HG03521 (cell line): ENCODE measurements at regions not wholly inside any gene's neighbourhood (a gene's known extent, or its start where the extent isn't known, plus 50 kb on each side); places are given as distances from the start of the nearest gene placed in this dataset.

ENCODE experiments used
- ATAC-seq: cut with Tn5 transposase; IDR thresholded peaks from one replicate; pipeline ENCODE4 v1.9.1; 2021; ENCODE audit warnings: mild to moderate bottlenecking, moderate library complexity; ENCODE audit not compliant: unreplicated experiment

GRCh38 chr10:44593952-44594351, 209.1 kb upstream of the CXCL12 start:
- ATAC-seq = no peak

GRCh38 chr10:44607116-44607515, 222.2 kb upstream of the CXCL12 start:
- ATAC-seq = no peak

- no peak for ATAC-seq
Measured at GRCh38 chr10:44618910-44619309, 234.0 kb upstream of the CXCL12 start.

- ATAC-seq = no peak
Measured at GRCh38 chr10:44619521-44619920, 234.6 kb upstream of the CXCL12 start.

- ATAC-seq = no peak
Measured at GRCh38 chr10:44619975-44620374, 235.1 kb upstream of the CXCL12 start.

GRCh38 chr10:44627591-44628354, 242.9 kb upstream of the CXCL12 start:
- ATAC-seq = no peak

- ATAC-seq = no peak
Measured at GRCh38 chr10:44628921-44629320, 244.0 kb upstream of the CXCL12 start.

- ATAC-seq = no peak
Measured at GRCh38 chr10:44635176-44635575, 250.3 kb upstream of the CXCL12 start.

- ATAC-seq = no peak
Measured at GRCh38 chr10:44636625-44637024, 251.7 kb upstream of the CXCL12 start.

- no peak for ATAC-seq
Measured at GRCh38 chr10:44640429-44640828, 255.5 kb upstream of the CXCL12 start.

- no peak for ATAC-seq
Measured at GRCh38 chr10:44647473-44647872, 262.6 kb upstream of the CXCL12 start.

GRCh38 chr10:44647877-44648542, 263.1 kb upstream of the CXCL12 start:
- ATAC-seq = peak; percentile 63

GRCh38 chr10:44650691-44651661, 260.2 kb upstream of the TMEM72 start:
- no peak for ATAC-seq

- ATAC-seq = no peak
Measured at GRCh38 chr10:44651834-44652233, 259.3 kb upstream of the TMEM72 start.

GRCh38 chr10:44659320-44659719, 251.8 kb upstream of the TMEM72 start:
- no peak for ATAC-seq

GRCh38 chr10:44660271-44660670, 250.9 kb upstream of the TMEM72 start:
- ATAC-seq = no peak

- ATAC-seq = no peak
Measured at GRCh38 chr10:44662051-44662450, 249.1 kb upstream of the TMEM72 start.

- no peak for ATAC-seq
Measured at GRCh38 chr10:44668336-44668735, 242.8 kb upstream of the TMEM72 start.

GRCh38 chr10:44671319-44671718, 239.8 kb upstream of the TMEM72 start:
- ATAC-seq = no peak

- ATAC-seq = no peak
Measured at GRCh38 chr10:44673245-44673983, 237.7 kb upstream of the TMEM72 start.
